IMR-90 (cell line): ENCODE measurements at regions not wholly inside any gene's neighbourhood (a gene's known extent, or its start where the extent isn't known, plus 50 kb on each side); places are given as distances from the start of the nearest gene placed in this dataset.

ENCODE experiments used
- ATAC-seq: fragments of 200-7000 bp; cut with Tn5 transposase; 2 replicates; pipeline ENCODE4 v1.9.1; 2020; ENCODE audit warnings: low read depth, mild to moderate bottlenecking, moderate library complexity
- BruUV-seq: library from RNA; stranded (reverse); fragments of 400-500 nt; replicated peaks from 2 replicates; lab custom pipeline; 2021; lab: Mats Ljungman, UMichigan
- CTCF ChIA-PET: fragments of 300-600 bp; formaldehyde crosslinking; extraction: SDS; loops from one replicate; lab custom pipeline; 2021; ENCODE audit warnings: antibody characterized with exemption; lab: Yijun Ruan, JAX
- POLR2A ChIA-PET: fragments of 300-600 bp; sonication (Branson Sonifier 250); formaldehyde crosslinking; loops from one replicate; lab custom pipeline; 2022; ENCODE audit warnings: antibody characterized with exemption; ENCODE audit not compliant: unreplicated experiment; lab: Charles Lee
- DNase-seq: peaks from one replicate; pipeline ENCODE4 v3.0.0; 2013
- H2AFZ ChIP-seq: replicated peaks from 2 replicates; pipeline ENCODE3; 2013; ENCODE audit warnings: low read length, mild to moderate bottlenecking; ENCODE audit not compliant: poor library complexity
- H2AK5ac ChIP-seq: 2 replicates; pipeline ENCODE4 v1.6.1; 2013; ENCODE audit warnings: low read depth, low read length, inconsistent platforms
- H2AK9ac ChIP-seq: replicated peaks from 2 replicates; pipeline ENCODE3; 2013; ENCODE audit warnings: mild to moderate bottlenecking, low read depth, low read length, moderate library complexity; ENCODE audit not compliant: poor library complexity
- H2BK120ac ChIP-seq: 2 replicates; pipeline ENCODE4 v1.6.1; 2013; ENCODE audit warnings: low read depth, low read length, inconsistent platforms
- H2BK15ac ChIP-seq: 3 replicates; pipeline ENCODE4 v1.6.1; 2013; ENCODE audit warnings: low read depth, low read length, inconsistent platforms
- H2BK20ac ChIP-seq: 2 replicates; pipeline ENCODE4 v1.6.1; 2013; ENCODE audit warnings: low read depth, mild to moderate bottlenecking, inconsistent platforms, low read length, moderate library complexity
- H2BK5ac ChIP-seq: 2 replicates; pipeline ENCODE4 v1.6.1; 2013; ENCODE audit warnings: mild to moderate bottlenecking, low read depth, low read length, inconsistent platforms; ENCODE audit not compliant: poor library complexity, severe bottlenecking
- H3K14ac ChIP-seq: replicated peaks from 2 replicates; pipeline ENCODE4 v1.6.1; 2013; ENCODE audit warnings: low read depth, low read length, inconsistent platforms
- H3K18ac ChIP-seq: 2 replicates; pipeline ENCODE4 v1.6.1; 2013; ENCODE audit warnings: low read depth, low read length, control low read depth
- H3K23ac ChIP-seq: 2 replicates; pipeline ENCODE4 v1.6.1; 2013; ENCODE audit warnings: low read depth, low read length, inconsistent platforms
- H3K27ac ChIP-seq: 2 replicates; pipeline ENCODE4 v1.5.1; 2013; ENCODE audit warnings: mild to moderate bottlenecking, control low read depth, low read length; ENCODE audit not compliant: insufficient read depth
- H3K27me3 ChIP-seq: 2 replicates; pipeline ENCODE4 v1.6.1; 2013; ENCODE audit warnings: low read length; ENCODE audit not compliant: control insufficient read depth, insufficient read depth
- H3K36me3 ChIP-seq: 2 replicates; pipeline ENCODE4 v1.6.1; 2013; ENCODE audit warnings: low read length, mixed read lengths; ENCODE audit not compliant: control insufficient read depth, insufficient read depth
- H3K4ac ChIP-seq: 2 replicates; pipeline ENCODE4 v1.6.1; 2013; ENCODE audit warnings: low read depth, low read length, inconsistent platforms
- H3K4me1 ChIP-seq: 2 replicates; pipeline ENCODE4 v1.6.1; 2013; ENCODE audit warnings: low read length, mixed read lengths; ENCODE audit not compliant: control insufficient read depth, insufficient read depth
- H3K4me2 ChIP-seq: 2 replicates; pipeline ENCODE4 v1.6.1; 2013; ENCODE audit warnings: low read depth, mild to moderate bottlenecking, control low read depth, low read length, moderate library complexity
- H3K4me3 ChIP-seq: 2 replicates; pipeline ENCODE4 v1.5.1; 2013; ENCODE audit warnings: low read depth, mild to moderate bottlenecking, control low read depth, low read length, moderate library complexity; ENCODE audit not compliant: insufficient read depth
- H3K56ac ChIP-seq: 2 replicates; pipeline ENCODE4 v1.6.1; 2013; ENCODE audit warnings: low read length, inconsistent platforms; ENCODE audit not compliant: insufficient read depth; ENCODE audit errors: extremely low read depth
- H3K79me1 ChIP-seq, 2 experiments: 2 replicates each; pipeline ENCODE4 v1.6.1; 2013; ENCODE audit warnings: low read length in 2 of 2, inconsistent platforms in 1 of 2, low read depth in 1 of 2
- H3K9ac ChIP-seq: 2 replicates; pipeline ENCODE4 v1.6.1; 2013; ENCODE audit warnings: low read depth, low read length, control low read depth
- H3K9me1 ChIP-seq: 2 replicates; pipeline ENCODE4 v1.6.1; 2013; ENCODE audit warnings: low read length, inconsistent platforms; ENCODE audit not compliant: insufficient read depth
- H3K9me3 ChIP-seq: 2 replicates; pipeline ENCODE4 v1.6.1; 2013; ENCODE audit warnings: low read length; ENCODE audit not compliant: control insufficient read depth, insufficient read depth
- H4K20me1 ChIP-seq: 2 replicates; pipeline ENCODE4 v1.6.1; 2013; ENCODE audit warnings: low read length, inconsistent platforms; ENCODE audit not compliant: insufficient read depth
- H4K5ac ChIP-seq: 2 replicates; pipeline ENCODE4 v1.6.1; 2013; ENCODE audit warnings: mild to moderate bottlenecking, low read depth, low read length, control low read depth
- H4K8ac ChIP-seq, 2 experiments: 2 replicates each; pipeline ENCODE4 v1.6.1; 2013; ENCODE audit warnings: low read depth in 2 of 2, low read length in 2 of 2, control low read depth in 1 of 2, inconsistent platforms in 1 of 2
- H4K91ac ChIP-seq: 2 replicates; pipeline ENCODE4 v1.6.1; 2013; ENCODE audit warnings: low read depth, low read length, inconsistent platforms; ENCODE audit not compliant: insufficient read depth
- RAD21 ChIP-seq: IDR thresholded peaks from 2 replicates; pipeline ENCODE4 v1.6.1; 2012; ENCODE audit warnings: low read length, improper control_type of control experiment
- RCOR1 ChIP-seq: IDR thresholded peaks from 2 replicates; pipeline ENCODE4 v1.6.1; 2012; ENCODE audit warnings: mild to moderate bottlenecking, low read length, improper control_type of control experiment; ENCODE audit not compliant: insufficient replicate concordance
- WGBS, 2 experiments: methylation state at CpG; one replicate each; pipeline versions ENCODE4 v1.1.5 to v1.1.7; 2013; ENCODE audit warnings: missing lambda C conversion rate in 2 of 2; ENCODE audit not compliant: insufficient read length in 1 of 2; ENCODE audit errors: extremely low coverage in 2 of 2; 5-methylcytosine and 5-hydroxymethylcytosine counted together
- dilution Hi-C: fragments of 300-500 bp; cut with HindIII; formaldehyde crosslinking; loops from one replicate; pipeline ENCODE4 v1.14.3; 2018; ENCODE audit warnings: low sequenced_read_pairs; ENCODE audit not compliant: unreplicated experiment
- in situ Hi-C: fragments of 300-500 bp; cut with MboI; formaldehyde crosslinking; loops from 3 replicates; pipeline ENCODE4 v1.14.3; 2019; ENCODE audit warnings: low sequenced_read_pairs, inconsistent platforms, mixed read lengths
- intact Hi-C: fragments of 100-400 bp; cut with micrococcal nuclease; formaldehyde crosslinking; loops from 2 replicates; pipeline ENCODE4 v1.10.0; 2022
- TF ChIP-seq, protein P1 (sequence below): fragments of 150-350 bp; IDR thresholded peaks from 2 replicates; pipeline ENCODE4 v1.6.1; 2016; ENCODE audit warnings: low read depth, mild to moderate bottlenecking, low read length, moderate library complexity, borderline replicate concordance

DNA sequence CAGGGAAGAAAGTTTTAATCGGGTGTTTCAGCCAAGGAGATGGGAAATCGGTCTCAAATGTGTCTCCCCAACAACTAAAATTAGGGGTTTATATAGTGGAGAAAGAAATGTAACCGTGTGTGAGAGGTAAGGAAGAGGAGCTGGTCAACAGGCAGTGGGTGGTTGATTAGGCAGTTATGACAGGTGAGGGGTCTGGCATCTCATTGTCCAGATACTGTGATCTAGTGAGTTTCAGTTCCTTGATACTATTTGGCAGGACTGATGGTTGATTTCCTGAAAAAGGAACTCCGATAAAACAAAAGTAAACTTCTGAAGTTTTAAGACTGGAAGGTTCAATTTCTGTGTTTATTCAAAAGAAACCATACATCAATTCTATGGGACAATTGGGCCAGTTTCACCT is 197.9 kb downstream of the LPIN1 start:
- H4K8ac ChIP-seq, result no peak overlapping the region
- TF ChIP-seq, protein P1, sequence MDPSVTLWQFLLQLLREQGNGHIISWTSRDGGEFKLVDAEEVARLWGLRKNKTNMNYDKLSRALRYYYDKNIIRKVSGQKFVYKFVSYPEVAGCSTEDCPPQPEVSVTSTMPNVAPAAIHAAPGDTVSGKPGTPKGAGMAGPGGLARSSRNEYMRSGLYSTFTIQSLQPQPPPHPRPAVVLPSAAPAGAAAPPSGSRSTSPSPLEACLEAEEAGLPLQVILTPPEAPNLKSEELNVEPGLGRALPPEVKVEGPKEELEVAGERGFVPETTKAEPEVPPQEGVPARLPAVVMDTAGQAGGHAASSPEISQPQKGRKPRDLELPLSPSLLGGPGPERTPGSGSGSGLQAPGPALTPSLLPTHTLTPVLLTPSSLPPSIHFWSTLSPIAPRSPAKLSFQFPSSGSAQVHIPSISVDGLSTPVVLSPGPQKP, result no peak
- TF ChIP-seq RCOR1, result no peak
- TF ChIP-seq RAD21, result no peak
- no peak overlapping the region for H2BK20ac ChIP-seq
- H3K79me1 ChIP-seq, result no peaks in the 10 kb centered on the region
- no TSS peak for BruUV-seq
- no peak overlapping the region for H2AFZ ChIP-seq
- no peak overlapping the region for H2AK5ac ChIP-seq
- H3K4me2 ChIP-seq, result no peak overlapping the region
- H3K9me3 ChIP-seq, result no peaks in the 10 kb centered on the region
- no peak overlapping the region for H2BK15ac ChIP-seq
- ChIA-PET POLR2A (no interaction called here), CTCF (interaction anchor here (0.5 kb wide), 1 partner anchor 12 kb away, joined by 3 read pairs; no protein-coding TSS in a partner anchor)
- no peak overlapping the region for H3K27ac ChIP-seq
- H3K4me3 ChIP-seq, result no peak overlapping the region
- DNase-seq (no peak), ATAC-seq (no peak)
- WGBS, 2 experiments, result 60% methylated on average over 1 of the region's 4 CpGs; no CpG with 5 or more reads in 1 of the 2 experiments
- H2AK9ac ChIP-seq, result no peak overlapping the region
- H2BK5ac ChIP-seq, result no peak overlapping the region
- no peak overlapping the region for H4K5ac ChIP-seq
- peaks cover 6% of the 10 kb centered on the region; the same call in 1 of the 2 replicates for H3K27me3 ChIP-seq
- in situ Hi-C loops, result no loop called here
- H3K9ac ChIP-seq, result no peak overlapping the region
- no peaks in the 10 kb centered on the region for H4K20me1 ChIP-seq
- no peak overlapping the region for H3K18ac ChIP-seq
- no peaks in the 10 kb centered on the region for H3K9me1 ChIP-seq
- H3K4me1 ChIP-seq, result no peaks in the 10 kb centered on the region
- no peak overlapping the region for H3K14ac ChIP-seq
- no peak overlapping the region for H4K91ac ChIP-seq
- H3K23ac ChIP-seq, result no peak overlapping the region
- no peaks in the 10 kb centered on the region for H3K36me3 ChIP-seq
- H3K56ac ChIP-seq, result no peak overlapping the region
- no peak overlapping the region for H3K4ac ChIP-seq
- H2BK120ac ChIP-seq, result no peak overlapping the region
- dilution Hi-C loops, result no loop called here
- intact Hi-C loops, result no loop called here
